HepG2 (cell line): ENCODE measurements at regions not wholly inside any gene's neighbourhood (a gene's known extent, or its start where the extent isn't known, plus 50 kb on each side); places are given as distances from the start of the nearest gene placed in this dataset.

Experiments used
- ATAC-seq: fragments of 200-7000 bp; cut with Tn5 transposase; 3 replicates; pipeline ENCODE4 v1.9.1; 2020; ENCODE audit warnings: mild to moderate bottlenecking, moderate library complexity
- BruUV-seq: library from RNA; stranded (reverse); fragments of 400-500 nt; replicated peaks from 2 replicates; lab custom pipeline; 2021; lab: Mats Ljungman, UMichigan
- CTCF ChIA-PET: fragments of 300-600 bp; formaldehyde crosslinking; extraction: SDS; loops from one replicate; lab custom pipeline; 2021; ENCODE audit warnings: low total read pairs, inconsistent platforms, low intra/inter-chr PET ratio; lab: Yijun Ruan, JAX
- POLR2A ChIA-PET: fragments of 350-600 bp; sonication (Branson Sonifier 250); formaldehyde crosslinking; loops from one replicate; lab custom pipeline; 2020; ENCODE audit warnings: antibody characterized with exemption, inconsistent platforms; lab: Yijun Ruan, JAX
- DNase-seq: peaks from one replicate; pipeline ENCODE4 v3.0.0-alpha.2; 2015; ENCODE audit warnings: low spot score
- FAIRE-seq: peaks from 3 replicates; lab custom pipeline; 2011; peaks lifted over from hg19 to GRCh38; lab: Jason Lieb, UNC
- H2AFZ ChIP-seq: one replicate; pipeline ENCODE4 v1.6.1; 2011; ENCODE audit warnings: low read length, inconsistent platforms
- H3K27ac ChIP-seq: fragments of 300-600 bp; 3 replicates; pipeline ENCODE4 v1.8.0; 2011; ENCODE audit warnings: mixed run types, mild to moderate bottlenecking, mixed read lengths, low read length, inconsistent platforms; ENCODE audit not compliant: insufficient read depth; ENCODE audit errors: extremely low read length
- H3K27me3 ChIP-seq, 2 experiments: fragments of 200-600 bp in 1 of 2; 2 replicates in 1 of 2; 3 replicates in 1 of 2; pipeline versions ENCODE4 v1.6.0 to v1.8.0; 2011; ENCODE audit warnings: low read length in 2 of 2, mild to moderate bottlenecking in 2 of 2, moderate library complexity in 2 of 2, inconsistent platforms in 1 of 2; ENCODE audit not compliant: insufficient read depth in 2 of 2, control insufficient read depth in 1 of 2
- H3K36me3 ChIP-seq, 2 experiments: fragments of 200-600 bp in 1 of 2; replicated peaks in 1 of 2; 2 replicates in 1 of 2; 3 replicates in 1 of 2; pipeline versions ENCODE4 v1.5.1 to v1.8.0; 2011; ENCODE audit warnings: low read length in 2 of 2, inconsistent platforms in 1 of 2; ENCODE audit not compliant: insufficient read depth in 2 of 2, control insufficient read depth in 1 of 2
- H3K4me1 ChIP-seq: 2 replicates; pipeline ENCODE4 v1.5.1; 2012; ENCODE audit warnings: low read length, inconsistent platforms; ENCODE audit not compliant: insufficient read depth
- H3K4me2 ChIP-seq: 2 replicates; pipeline ENCODE4 v1.6.0; 2011; ENCODE audit warnings: low read depth, low read length, inconsistent platforms
- H3K4me3 ChIP-seq, 3 experiments: fragments of 200-600 bp in 1 of 3; sonication (generic), shearing (Covaris generic) in 1 of 3; replicated peaks in 1 of 3; 2 replicates each; pipeline ENCODE4 v1.5.1; 2011 to 2016; ENCODE audit warnings: low read length in 3 of 3, inconsistent platforms in 2 of 3, low read depth in 2 of 3, mild to moderate bottlenecking in 2 of 3, control low read depth in 1 of 3, mixed read lengths in 1 of 3; ENCODE audit not compliant: insufficient read depth in 1 of 3
- H3K79me2 ChIP-seq: one replicate; pipeline ENCODE4 v1.6.1; 2011; ENCODE audit warnings: low read length, inconsistent platforms; ENCODE audit not compliant: insufficient read depth
- H3K9ac ChIP-seq: 2 replicates; pipeline ENCODE4 v1.6.0; 2011; ENCODE audit warnings: mild to moderate bottlenecking, low read depth, low read length, inconsistent platforms; ENCODE audit not compliant: insufficient read depth
- H3K9me3 ChIP-seq: 2 replicates; pipeline ENCODE4 v1.5.1; 2012; ENCODE audit warnings: mild to moderate bottlenecking, low read length
- H4K20me1 ChIP-seq: 2 replicates; pipeline ENCODE4 v1.6.0; 2011; ENCODE audit warnings: inconsistent platforms, mild to moderate bottlenecking, low read length, moderate library complexity; ENCODE audit not compliant: insufficient read depth
- ARID5B ChIP-seq: IDR thresholded peaks from 2 replicates; pipeline ENCODE4 v1.4.0; 2020; ENCODE audit warnings: mild to moderate bottlenecking, missing genetic modification reagents
- CC2D1A ChIP-seq: sonication (generic); formaldehyde crosslinking; IDR thresholded peaks from 2 replicates; pipeline ENCODE4 v1.8.1; 2023; ENCODE audit warnings: mild to moderate bottlenecking, missing genetic modification reagents
- FOXO1 ChIP-seq: sonication (generic); formaldehyde crosslinking; IDR thresholded peaks from 2 replicates; pipeline ENCODE4 v1.4.0; 2020; ENCODE audit warnings: missing genetic modification reagents
- FOXP1 ChIP-seq, 2 experiments: fragments of 450-650 bp in 1 of 2; IDR thresholded peaks; 2 replicates each; pipeline ENCODE4 v1.6.1; 2017 to 2018; ENCODE audit warnings: antibody characterized with exemption in 1 of 2
- MEIS1 ChIP-seq: sonication (generic); formaldehyde crosslinking; IDR thresholded peaks from 2 replicates; pipeline ENCODE4 v1.9.0; 2021; ENCODE audit warnings: mild to moderate bottlenecking, missing genetic modification reagents, moderate library complexity, borderline replicate concordance
- NR2F1 ChIP-seq, 2 experiments: fragments of 450-650 bp in 1 of 2; formaldehyde crosslinking in 1 of 2; IDR thresholded peaks; 2 replicates each; pipeline versions ENCODE4 v1.5.0 to v1.6.1; 2016 to 2020; ENCODE audit warnings: mild to moderate bottlenecking in 1 of 2, missing compliant biosample characterization in 1 of 2, missing genetic modification reagents in 1 of 2, moderate library complexity in 1 of 2
- NR2F2 ChIP-seq: IDR thresholded peaks from 2 replicates; pipeline ENCODE4 v1.6.1; 2012; ENCODE audit warnings: low read depth, inconsistent platforms, borderline replicate concordance
- RXRA ChIP-seq: sonication (generic); formaldehyde crosslinking; IDR thresholded peaks from 2 replicates; pipeline ENCODE4 v1.5.1; 2020; ENCODE audit warnings: missing genetic modification reagents
- ZBTB25 ChIP-seq: IDR thresholded peaks from 2 replicates; pipeline ENCODE4 v1.6.1; 2018; ENCODE audit warnings: missing genetic modification reagents
- ZBTB37 ChIP-seq: sonication (generic); formaldehyde crosslinking; IDR thresholded peaks from 2 replicates; pipeline ENCODE4 v1.4.0; 2020; ENCODE audit warnings: mild to moderate bottlenecking, missing genetic modification reagents
- ZFAT ChIP-seq: sonication (generic); formaldehyde crosslinking; conservative IDR thresholded peaks from 2 replicates; pipeline ENCODE4 v1.8.1; 2023; ENCODE audit warnings: missing genetic modification reagents, inconsistent platforms
- ZFP41 ChIP-seq: sonication (generic); formaldehyde crosslinking; IDR thresholded peaks from 2 replicates; pipeline ENCODE4 v1.4.0; 2020; ENCODE audit warnings: mild to moderate bottlenecking, missing genetic modification reagents, borderline replicate concordance
- ZMAT3 ChIP-seq: sonication (generic); formaldehyde crosslinking; conservative IDR thresholded peaks from 2 replicates; pipeline ENCODE4 v1.7.0; 2021; ENCODE audit warnings: missing genetic modification reagents
- ZNF20 ChIP-seq: sonication (generic); formaldehyde crosslinking; IDR thresholded peaks from 2 replicates; pipeline ENCODE4 v1.4.0; 2020; ENCODE audit warnings: mild to moderate bottlenecking, moderate library complexity, missing genetic modification reagents
- ZNF274 ChIP-seq: sonication (generic); formaldehyde crosslinking; IDR thresholded peaks from 2 replicates; pipeline ENCODE4 v1.5.1; 2020; ENCODE audit warnings: mild to moderate bottlenecking, missing genetic modification reagents
- ZNF333 ChIP-seq: sonication (generic); formaldehyde crosslinking; IDR thresholded peaks from 2 replicates; pipeline ENCODE4 v1.4.0; 2020; ENCODE audit warnings: mild to moderate bottlenecking, missing genetic modification reagents, borderline replicate concordance
- ZNF570 ChIP-seq: sonication (generic); formaldehyde crosslinking; IDR thresholded peaks from 2 replicates; pipeline ENCODE4 v1.4.0; 2020; ENCODE audit warnings: mild to moderate bottlenecking, missing genetic modification reagents, borderline replicate concordance
- ZNF713 ChIP-seq: sonication (generic); formaldehyde crosslinking; IDR thresholded peaks from 2 replicates; pipeline ENCODE4 v1.4.0; 2020; ENCODE audit warnings: mild to moderate bottlenecking, missing genetic modification reagents
- ZNF768 ChIP-seq: sonication (generic); formaldehyde crosslinking; IDR thresholded peaks from 2 replicates; pipeline ENCODE4 v1.4.0; 2020; ENCODE audit warnings: missing genetic modification reagents
- ZNF891 ChIP-seq: sonication (generic); formaldehyde crosslinking; IDR thresholded peaks from 2 replicates; pipeline ENCODE4 v1.5.0; 2020; ENCODE audit warnings: mild to moderate bottlenecking, missing genetic modification reagents
- WGBS: methylation state at CpG from one replicate; pipeline ENCODE4 v1.1.6; 2017; ENCODE audit warnings: low lambda C conversion rate; 5-methylcytosine and 5-hydroxymethylcytosine counted together
- in situ Hi-C: cut with HindIII; loops from 2 replicates; pipeline ENCODE4 v1.10.0; 2017; ENCODE audit warnings: low pct_unique_long_range_greater_than_20kb; ENCODE audit not compliant: extremely low pct_ligation_motif_present
- intact Hi-C: fragments of 100-400 bp; cut with micrococcal nuclease; formaldehyde crosslinking; loops from one replicate; pipeline ENCODE4 v1.10.0; 2022; ENCODE audit not compliant: unreplicated experiment

- Histone ChIP-seq H3K4me3 (no peak overlapping the region), H3K4me2 (no peak overlapping the region), H3K9ac (no peak overlapping the region), H3K9me3 (no peaks in the 10 kb centered on the region), H3K27me3 (no peaks in the 10 kb centered on the region), H2AFZ (no peak overlapping the region), H4K20me1 (no peaks in the 10 kb centered on the region), H3K4me1 (no peaks in the 10 kb centered on the region), H3K27ac (no peak overlapping the region), H3K36me3 (no peaks in the 10 kb centered on the region), H3K79me2 (no peaks in the 10 kb centered on the region)
- TF ChIP-seq MEIS1 (CRISPR knock-in tag) (no peak), ZNF20 (CRISPR knock-in tag) (no peak), CC2D1A (no peak), ZNF333 (CRISPR knock-in tag) (no peak), ZMAT3 (CRISPR knock-in tag) (no peak), ZFAT (CRISPR knock-in tag) (no peak), ARID5B (CRISPR knock-in tag) (no peak), FOXP1 (IDR thresholded peaks at IDR 0.05) (no peak), FOXP1 (CRISPR knock-in tag; IDR thresholded peaks at IDR 0.05) (no peak), ZNF274 (CRISPR knock-in tag) (no peak), ZFP41 (CRISPR knock-in tag) (no peak), ZNF891 (CRISPR knock-in tag) (no peak), ZNF570 (CRISPR knock-in tag) (no peak), ZNF768 (CRISPR knock-in tag) (no peak), FOXO1 (CRISPR knock-in tag) (no peak), RXRA (no peak), NR2F2 (no peak), NR2F1 (CRISPR knock-in tag; IDR thresholded peaks at IDR 0.05) (no peak), ZBTB25 (CRISPR knock-in tag) (no peak), ZBTB37 (CRISPR knock-in tag) (no peak), ZNF713 (CRISPR knock-in tag) (no peak)
- no peak for FAIRE-seq
- WGBS, result no CpG with 5 or more reads among the region's 3 CpGs
- intact Hi-C loops (no loop called here), in situ Hi-C loops (no loop called here)
- no TSS peak for BruUV-seq
- CTCF ChIA-PET, result no interaction called here
- POLR2A ChIA-PET, result no interaction called here
- ATAC-seq, result no peak
- DNase-seq, result no peak
These were observed 55.1 kb downstream of the PJA1 start for GRCh38 chrX:69110116-69110530.
